Prostate gland (tissue), 2 donors: ENCODE measurements at regions not wholly inside any gene's neighbourhood (a gene's known extent, or its start where the extent isn't known, plus 50 kb on each side); places are given as distances from the start of the nearest gene placed in this dataset.

ENCODE experiments used
- CTCF ChIP-seq, 4 experiments: fragments of 200-600 bp in 2 of 4; fragments of 450-650 bp in 2 of 4; sonication (generic) in 2 of 4; IDR thresholded peaks; 1 replicate in 3 of 4; 2 replicates in 1 of 4; pipeline ENCODE4 v1.5.1; 2016 to 2019; ENCODE audit warnings: antibody characterized with exemption in 4 of 4, mild to moderate bottlenecking in 2 of 4, moderate library complexity in 2 of 4
- POLR2AphosphoS5 ChIP-seq: sonication (generic); formaldehyde crosslinking; IDR thresholded peaks from one replicate; pipeline ENCODE4 v1.6.1; 2017; ENCODE audit warnings: antibody characterized with exemption

GRCh38 chr5:124796495-124796894 is 50.1 kb upstream of the ZNF608 start:
- TF ChIP-seq CTCF (IDR thresholded peaks at IDR 0.05): no peak
- no peak for TF ChIP-seq POLR2AphosphoS5
